UCSD-AML1 (cell line): ENCODE measurements at regions not wholly inside any gene's neighbourhood (a gene's known extent, or its start where the extent isn't known, plus 50 kb on each side); places are given as distances from the start of the nearest gene placed in this dataset.
A peak's percentile ranks its signal among the peaks of the same experiment; 100 is the strongest.

Experiments
- DNase-seq: peaks from one replicate; lab custom pipeline; 2025; ENCODE audit not compliant: unreplicated experiment; lab: John Stamatoyannopoulos, UW

GRCh38 chr7:25545124-25546008 is 317.1 kb upstream of the NPVF start:
- DNase-seq = no peak

GRCh38 chr7:25546306-25546705 is 318.0 kb upstream of the NPVF start:
- no peak for DNase-seq

- no peak for DNase-seq
These were observed 321.1 kb upstream of the NPVF start for GRCh38 chr7:25549271-25549921.

- DNase-seq = no peak
These were observed 321.9 kb upstream of the NPVF start for GRCh38 chr7:25550149-25550548.

- no peak for DNase-seq
These were observed 324.7 kb upstream of the NPVF start for GRCh38 chr7:25552998-25553397.

- DNase-seq = no peak
These were observed 325.4 kb upstream of the NPVF start for GRCh38 chr7:25553580-25554291.

- DNase-seq = no peak
These were observed 329.2 kb upstream of the NPVF start for GRCh38 chr7:25557379-25557917.

GRCh38 chr7:25557930-25558329 is 329.6 kb upstream of the NPVF start:
- no peak for DNase-seq

GRCh38 chr7:25558605-25559004 is 330.3 kb upstream of the NPVF start:
- DNase-seq = no peak

- DNase-seq = no peak
These were observed 331.5 kb upstream of the NPVF start for GRCh38 chr7:25559581-25560367.

- DNase-seq = no peak
These were observed 334.4 kb upstream of the NPVF start for GRCh38 chr7:25562673-25563182.

- DNase-seq = no peak
These were observed 336.7 kb upstream of the NPVF start for GRCh38 chr7:25565002-25565401.

- peak; percentile 27 for DNase-seq
These were observed 337.7 kb upstream of the NPVF start for GRCh38 chr7:25565949-25566348.

GRCh38 chr7:25567430-25567829 is 339.1 kb upstream of the NPVF start:
- no peak for DNase-seq

GRCh38 chr7:25569765-25570164 is 341.5 kb upstream of the NPVF start:
- DNase-seq = no peak

- no peak for DNase-seq
These were observed 344.1 kb upstream of the NPVF start for GRCh38 chr7:25572423-25572822.

- DNase-seq = no peak
These were observed 346.5 kb upstream of the NPVF start for GRCh38 chr7:25574828-25575227.

- DNase-seq = no peak
These were observed 347.3 kb upstream of the NPVF start for GRCh38 chr7:25575634-25576033.

GRCh38 chr7:25578991-25579777 is 350.9 kb upstream of the NPVF start:
- DNase-seq = no peak

- DNase-seq = no peak
These were observed 351.4 kb upstream of the NPVF start for GRCh38 chr7:25579778-25580075.
